Right lobe of liver (tissue), 6 donors: ENCODE measurements at regions not wholly inside any gene's neighbourhood (a gene's known extent, or its start where the extent isn't known, plus 50 kb on each side); places are given as distances from the start of the nearest gene placed in this dataset.

Experiments used
- ATAC-seq, 4 donors: fragments of 200-7000 bp; cut with Tn5 transposase; one replicate each; pipeline ENCODE4 v1.9.1; 2020; ENCODE audit warnings: mild to moderate bottlenecking in 4 of 4, moderate library complexity in 4 of 4
- DNase-seq, 3 donors: peaks; one replicate each; pipeline ENCODE4 v3.0.0-alpha.2; 2020
- H3K27ac ChIP-seq, 3 donors: fragments of 200-600 bp; one replicate each; pipeline ENCODE4 v1.8.0; 2022
- H3K27me3 ChIP-seq, 2 donors: fragments of 200-600 bp; one replicate each; pipeline ENCODE4 v1.8.0; 2022
- H3K36me3 ChIP-seq, 4 donors: fragments of 200-600 bp; sonication (generic) in 1 of 4; one replicate each; pipeline versions ENCODE4 v1.5.1 to v1.8.0; 2017 to 2022; ENCODE audit warnings: control low read depth in 1 of 4
- H3K4me1 ChIP-seq, 4 donors: fragments of 200-600 bp; sonication (generic) in 1 of 4; one replicate each; pipeline versions ENCODE4 v1.5.1 to v1.8.0; 2017 to 2022; ENCODE audit warnings: control low read depth in 1 of 4
- H3K4me3 ChIP-seq, 3 donors: fragments of 200-600 bp; one replicate each; pipeline ENCODE4 v1.8.0; 2022
- H3K9me3 ChIP-seq, 4 donors: fragments of 200-600 bp; sonication (generic) in 1 of 4; one replicate each; pipeline versions ENCODE4 v1.5.1 to v1.8.0; 2017 to 2022; ENCODE audit warnings: control low read depth in 1 of 4
- CTCF ChIP-seq, 4 donors: fragments of 200-600 bp in 3 of 4; fragments of 450-650 bp in 1 of 4; IDR thresholded peaks; one replicate each; pipeline versions ENCODE4 v1.5.1 to v1.8.0; 2016 to 2022; ENCODE audit warnings: antibody characterized with exemption in 4 of 4, mild to moderate bottlenecking in 2 of 4
- POLR2A ChIP-seq: fragments of 450-650 bp; IDR thresholded peaks from one replicate; pipeline ENCODE4 v1.6.1; 2017; ENCODE audit warnings: antibody characterized with exemption, mild to moderate bottlenecking
- WGBS: methylation state at CpG from one replicate; pipeline ENCODE4 v1.1.6; 2018; ENCODE audit warnings: low coverage, low lambda C conversion rate; ENCODE audit not compliant: insufficient coverage; ENCODE audit errors: missing lambda C conversion rate; 5-methylcytosine and 5-hydroxymethylcytosine counted together
- intact Hi-C, 2 donors: fragments of 100-400 bp; cut with DNase I; formaldehyde crosslinking; loops; one replicate each; pipeline versions ENCODE4 v1.11.2 to v1.14.1; 2022
- donor health status: DM: no; HTN: yes; CAD: no.
- donor health status: DM: no; HTN: no; CAD: no.
- donor health status: DM: no; HTN: no; CAD: no.
- donor health status: DM: no; HTN: yes; CAD: no.
- donor health status: DM: no; HTN: yes; CAD: no.

- Histone ChIP-seq H3K36me3 (no peaks in the 10 kb centered on the region), H3K27ac (no peak overlapping the region), H3K4me3 (no peak overlapping the region), H3K27me3 (no peaks in the 10 kb centered on the region), H3K4me1 (peaks cover 0 to 7% (median under 1%) of the 10 kb centered on the region in 4 donors), H3K9me3 (no peaks in the 10 kb centered on the region)
- no CpG with 5 or more reads among the region's 2 CpGs for WGBS
- ATAC-seq (no peak), DNase-seq (no peak)
- intact Hi-C loops, result no loop called here
- TF ChIP-seq POLR2A (no peak), CTCF (IDR thresholded peaks at IDR 0.05) (peak in 1 of 4 donors; percentile 26)
These were observed 81.9 kb downstream of the BUB3 start for GRCh38 chr10:123236126-123236525.

- H3K4me3 ChIP-seq, result no peak overlapping the region
- H3K4me1 ChIP-seq, result peaks cover 0 to 15% (median 3%) of the 10 kb centered on the region in 4 donors
- no peaks in the 10 kb centered on the region for H3K9me3 ChIP-seq
- no peaks in the 10 kb centered on the region for H3K27me3 ChIP-seq
- no peak for DNase-seq
- no peaks in the 10 kb centered on the region for H3K36me3 ChIP-seq
- ATAC-seq, result no peak
- WGBS, result 17% methylated on average over 1 of the region's 3 CpGs
- TF ChIP-seq POLR2A (no peak), CTCF (IDR thresholded peaks at IDR 0.05) (no peak)
- no peak overlapping the region for H3K27ac ChIP-seq
- intact Hi-C loops, result no loop called here
These were observed 86.0 kb downstream of the BUB3 start for GRCh38 chr10:123240250-123240649.

- Histone ChIP-seq H3K4me1 (peaks cover 0 to 15% (median 3%) of the 10 kb centered on the region in 4 donors), H3K9me3 (no peaks in the 10 kb centered on the region), H3K4me3 (no peak overlapping the region), H3K27me3 (no peaks in the 10 kb centered on the region), H3K27ac (no peak overlapping the region), H3K36me3 (no peaks in the 10 kb centered on the region)
- DNase-seq (no peak), ATAC-seq (peak; percentile 39 to 75 (median 64))
- intact Hi-C loops, result no loop called here
- TF ChIP-seq CTCF (IDR thresholded peaks at IDR 0.05) (no peak), POLR2A (no peak)
- 29% methylated on average over 1 of the region's 2 CpGs for WGBS
These were observed 86.6 kb downstream of the BUB3 start for GRCh38 chr10:123240776-123241175.

GRCh38 chr10:123241391-123242141, 87.4 kb downstream of the BUB3 start:
- intact Hi-C loops, result no loop called here
- 42% methylated on average over 6 of the region's 7 CpGs for WGBS
- Histone ChIP-seq H3K4me3 (no peak overlapping the region), H3K36me3 (no peaks in the 10 kb centered on the region), H3K27ac (no peak overlapping the region), H3K9me3 (no peaks in the 10 kb centered on the region), H3K27me3 (no peaks in the 10 kb centered on the region), H3K4me1 (peaks cover 0 to 15% (median 3%) of the 10 kb centered on the region in 4 donors)
- TF ChIP-seq CTCF (IDR thresholded peaks at IDR 0.05) (no peak), POLR2A (no peak)
- ATAC-seq, result peak; percentile 40 to 79 (median 72)
- DNase-seq, result no peak
